Neural progenitor cell (in vitro differentiated cells): ENCODE measurements at regions not wholly inside any gene's neighbourhood (a gene's known extent, or its start where the extent isn't known, plus 50 kb on each side); places are given as distances from the start of the nearest gene placed in this dataset.

Experiments used
- DNase-seq: peaks from one replicate; pipeline ENCODE4 v3.0.0-alpha.2; 2016; ENCODE audit warnings: low spot score
- H2AFZ ChIP-seq: fragments of 200-600 bp; sonication (generic); replicated peaks from 2 replicates; pipeline ENCODE4 v1.6.1; 2016; ENCODE audit warnings: antibody characterized with exemption
- H3F3A ChIP-seq: fragments of 200-600 bp; sonication (generic); 2 replicates; pipeline ENCODE4 v1.6.1; 2016; ENCODE audit warnings: antibody characterized with exemption, low read depth
- H3K27ac ChIP-seq: fragments of 200-600 bp; sonication (generic); 2 replicates; pipeline ENCODE4 v1.5.1; 2016; ENCODE audit warnings: mild to moderate bottlenecking
- H3K27me3 ChIP-seq: fragments of 200-600 bp; sonication (generic); 2 replicates; pipeline ENCODE4 v1.6.1; 2016; ENCODE audit warnings: mild to moderate bottlenecking, moderate library complexity
- H3K36me3 ChIP-seq: fragments of 200-600 bp; sonication (generic); 2 replicates; pipeline ENCODE4 v1.5.1; 2016
- H3K4me1 ChIP-seq: fragments of 200-600 bp; sonication (generic); 2 replicates; pipeline ENCODE4 v1.6.1; 2016; ENCODE audit warnings: mixed run types
- H3K4me2 ChIP-seq: fragments of 200-600 bp; sonication (generic); 2 replicates; pipeline ENCODE4 v1.6.1; 2016
- H3K4me3 ChIP-seq: fragments of 200-600 bp; sonication (generic); 2 replicates; pipeline ENCODE4 v1.5.1; 2016
- H3K79me2 ChIP-seq: fragments of 200-600 bp; sonication (generic); 2 replicates; pipeline ENCODE4 v1.6.1; 2016; ENCODE audit warnings: low read depth
- H3K9ac ChIP-seq: fragments of 200-600 bp; sonication (generic); 2 replicates; pipeline ENCODE4 v1.6.1; 2016
- H3K9me3 ChIP-seq: fragments of 200-600 bp; sonication (generic); 2 replicates; pipeline ENCODE4 v1.5.1; 2016; ENCODE audit warnings: low read depth
- H4K20me1 ChIP-seq: fragments of 200-600 bp; sonication (generic); 2 replicates; pipeline ENCODE4 v1.6.1; 2016; ENCODE audit warnings: low read depth
- H3K27ac Mint-ChIP-seq: 3 replicates; pipeline ENCODE4 v1.8.0; 2021; ENCODE audit warnings: mixed read lengths
- H3K27me3 Mint-ChIP-seq: 2 replicates; pipeline ENCODE4 v1.8.0; 2022; ENCODE audit warnings: low read depth, mild to moderate bottlenecking, inconsistent platforms, moderate library complexity, mixed read lengths; ENCODE audit not compliant: insufficient read depth
- H3K36me3 Mint-ChIP-seq: 3 replicates; pipeline ENCODE4 v1.8.0; 2021; ENCODE audit warnings: mixed read lengths
- H3K4me1 Mint-ChIP-seq: 3 replicates; pipeline ENCODE4 v1.8.0; 2021; ENCODE audit warnings: mixed read lengths
- H3K4me3 Mint-ChIP-seq: 3 replicates; pipeline ENCODE4 v1.8.0; 2021; ENCODE audit warnings: mild to moderate bottlenecking, moderate library complexity, mixed read lengths
- H3K9me3 Mint-ChIP-seq: 3 replicates; pipeline ENCODE4 v1.8.0; 2020; ENCODE audit warnings: mixed read lengths
- CTCF ChIP-seq: fragments of 200-600 bp; sonication (generic); IDR thresholded peaks from 2 replicates; pipeline ENCODE4 v1.5.1; 2017; ENCODE audit warnings: antibody characterized with exemption, mild to moderate bottlenecking
- EZH2 ChIP-seq: fragments of 200-600 bp; sonication (generic); IDR thresholded peaks from 2 replicates; pipeline ENCODE4 v1.6.1; 2017; ENCODE audit warnings: antibody characterized with exemption, mild to moderate bottlenecking, moderate library complexity
- EZH2phosphoT487 ChIP-seq: fragments of 200-600 bp; sonication (generic); IDR thresholded peaks from 2 replicates; pipeline ENCODE4 v1.6.1; 2017; ENCODE audit warnings: antibody characterized with exemption

GRCh38 chr21:38036016-38036415 lies 119.8 kb upstream of the KCNJ6 start:
- H3K79me2 ChIP-seq, result no peaks in the 10 kb centered on the region
- no peak overlapping the region for H3K27ac Mint-ChIP-seq
- no peaks in the 10 kb centered on the region for H3F3A ChIP-seq
- TF ChIP-seq EZH2phosphoT487 (no peak), CTCF (no peak)
- no peaks in the 10 kb centered on the region for H3K9me3 ChIP-seq
- H3K4me3 ChIP-seq, result no peak overlapping the region
- DNase-seq, result no peak
- H3K27me3 ChIP-seq, result no peaks in the 10 kb centered on the region
- no peaks in the 10 kb centered on the region for H3K36me3 ChIP-seq
- no peak overlapping the region for H2AFZ ChIP-seq
- H3K27me3 Mint-ChIP-seq, result no peaks in the 10 kb centered on the region
- no peaks in the 10 kb centered on the region for H3K9me3 Mint-ChIP-seq
- H3K4me1 Mint-ChIP-seq, result no peaks in the 10 kb centered on the region
- no peak overlapping the region for H3K4me3 Mint-ChIP-seq
- H3K4me2 ChIP-seq, result no peak overlapping the region
- no peaks in the 10 kb centered on the region for H3K36me3 Mint-ChIP-seq
- H3K4me1 ChIP-seq, result no peaks in the 10 kb centered on the region
- H3K27ac ChIP-seq, result no peak overlapping the region
- no peaks in the 10 kb centered on the region for H4K20me1 ChIP-seq
- no peak overlapping the region for H3K9ac ChIP-seq

- Mint-ChIP-seq H3K4me3 (no peak overlapping the region), H3K9me3 (no peaks in the 10 kb centered on the region), H3K4me1 (no peaks in the 10 kb centered on the region), H3K36me3 (no peaks in the 10 kb centered on the region), H3K27me3 (no peaks in the 10 kb centered on the region), H3K27ac (no peak overlapping the region)
- H3K9me3 ChIP-seq, result no peaks in the 10 kb centered on the region
- H3K79me2 ChIP-seq, result no peaks in the 10 kb centered on the region
- DNase-seq, result no peak
- H3K4me2 ChIP-seq, result no peak overlapping the region
- no peak overlapping the region for H3K9ac ChIP-seq
- H3K4me1 ChIP-seq, result no peaks in the 10 kb centered on the region
- no peaks in the 10 kb centered on the region for H3K27me3 ChIP-seq
- no peak overlapping the region for H2AFZ ChIP-seq
- no peak overlapping the region for H3K4me3 ChIP-seq
- no peaks in the 10 kb centered on the region for H3K36me3 ChIP-seq
- H3F3A ChIP-seq, result no peaks in the 10 kb centered on the region
- H4K20me1 ChIP-seq, result no peaks in the 10 kb centered on the region
- TF ChIP-seq CTCF, result no peak
- no peak for TF ChIP-seq EZH2phosphoT487
- H3K27ac ChIP-seq, result no peak overlapping the region
These were observed 121.2 kb upstream of the KCNJ6 start for GRCh38 chr21:38037416-38037815.

GRCh38 chr21:38039369-38039768 lies 123.1 kb upstream of the KCNJ6 start:
- H3K9ac ChIP-seq, result no peak overlapping the region
- no peaks in the 10 kb centered on the region for H3K9me3 ChIP-seq
- H3F3A ChIP-seq, result no peaks in the 10 kb centered on the region
- TF ChIP-seq EZH2phosphoT487 (no peak), EZH2 (no peak), CTCF (no peak)
- Mint-ChIP-seq H3K4me1 (no peaks in the 10 kb centered on the region), H3K27me3 (no peaks in the 10 kb centered on the region), H3K27ac (no peak overlapping the region), H3K36me3 (no peaks in the 10 kb centered on the region), H3K4me3 (no peak overlapping the region), H3K9me3 (no peaks in the 10 kb centered on the region)
- no peaks in the 10 kb centered on the region for H3K4me1 ChIP-seq
- H3K27ac ChIP-seq, result no peak overlapping the region
- H3K4me3 ChIP-seq, result no peak overlapping the region
- H4K20me1 ChIP-seq, result no peaks in the 10 kb centered on the region
- H3K79me2 ChIP-seq, result no peaks in the 10 kb centered on the region
- no peaks in the 10 kb centered on the region for H3K27me3 ChIP-seq
- H3K4me2 ChIP-seq, result no peak overlapping the region
- DNase-seq, result no peak
- H2AFZ ChIP-seq, result no peak overlapping the region
- H3K36me3 ChIP-seq, result no peaks in the 10 kb centered on the region

- no peak for DNase-seq
- no peaks in the 10 kb centered on the region for H3K9me3 ChIP-seq
- no peak overlapping the region for H3K27ac Mint-ChIP-seq
- H3K4me2 ChIP-seq, result no peak overlapping the region
- TF ChIP-seq EZH2 (no peak), CTCF (no peak), EZH2phosphoT487 (no peak)
- H3K79me2 ChIP-seq, result no peaks in the 10 kb centered on the region
- no peak overlapping the region for H3K4me3 Mint-ChIP-seq
- H3K36me3 ChIP-seq, result no peaks in the 10 kb centered on the region
- H3K4me1 ChIP-seq, result no peaks in the 10 kb centered on the region
- no peaks in the 10 kb centered on the region for H3F3A ChIP-seq
- H3K36me3 Mint-ChIP-seq, result no peaks in the 10 kb centered on the region
- no peaks in the 10 kb centered on the region for H3K27me3 Mint-ChIP-seq
- H4K20me1 ChIP-seq, result no peaks in the 10 kb centered on the region
- no peak overlapping the region for H3K9ac ChIP-seq
- H3K9me3 Mint-ChIP-seq, result no peaks in the 10 kb centered on the region
- no peak overlapping the region for H3K27ac ChIP-seq
- H3K4me3 ChIP-seq, result no peak overlapping the region
- H3K4me1 Mint-ChIP-seq, result no peaks in the 10 kb centered on the region
- no peak overlapping the region for H2AFZ ChIP-seq
- no peaks in the 10 kb centered on the region for H3K27me3 ChIP-seq
These were observed 123.6 kb upstream of the KCNJ6 start for GRCh38 chr21:38039841-38040240.
